ENCODE measurements at regions not wholly inside any gene's neighbourhood (a gene's known extent, or its start where the extent isn't known, plus 50 kb on each side); places are given as distances from the start of the nearest gene placed in this dataset.

- TF ChIP-seq CTCF (IDR thresholded peaks at IDR 0.05) (no peak), GABPB1 (CRISPR knock-in tag; IDR thresholded peaks at IDR 0.05) (no peak), ATF3 (CRISPR knock-in tag; conservative IDR thresholded peaks at IDR 0.05) (no peak), ELF4 (CRISPR knock-in tag; IDR thresholded peaks at IDR 0.05; ENCODE audit: low read depth) (no peak)
Observed at GRCh38 chr1:38289034-38289433, 242.4 kb upstream of the POU3F1 start.

Measured in WTC11 (cell line).